Common myeloid progenitor, CD34-positive (primary cell): ENCODE measurements at regions not wholly inside any gene's neighbourhood (a gene's known extent, or its start where the extent isn't known, plus 50 kb on each side); places are given as distances from the start of the nearest gene placed in this dataset.
A peak's percentile ranks its signal among the peaks of the same experiment; 100 is the strongest.

Experiments used
- CTCF ChIA-PET: fragments of 350-600 bp; sonication (Branson Sonifier 250); formaldehyde crosslinking; loops from one replicate; lab custom pipeline; 2021; ENCODE audit warnings: antibody characterized with exemption; lab: Charles Lee
- POLR2A ChIA-PET: fragments of 350-600 bp; sonication (Branson Sonifier 250); formaldehyde crosslinking; loops from one replicate; lab custom pipeline; 2021; ENCODE audit warnings: antibody characterized with exemption; lab: Charles Lee
- DNase-seq, 3 donors: peaks; one replicate each; pipeline versions ENCODE4 v3.0.0 to v3.0.0-alpha.2; 2013
- H3K27ac ChIP-seq, 2 experiments: 1 replicate in 1 of 2; 2 replicates in 1 of 2; pipeline ENCODE4 v1.7.0; 2013; ENCODE audit warnings: inconsistent platforms in 2 of 2, low read length in 2 of 2, mild to moderate bottlenecking in 2 of 2, low read depth in 1 of 2, moderate library complexity in 1 of 2; ENCODE audit not compliant: severe bottlenecking in 2 of 2, insufficient read depth in 1 of 2, poor library complexity in 1 of 2
- H3K27me3 ChIP-seq, 5 experiments: replicated peaks in 2 of 5; 1 replicate in 3 of 5; 2 replicates in 2 of 5; pipeline versions ENCODE4 v1.6.1 to v1.7.0; 2013; ENCODE audit warnings: low read length in 4 of 5, mild to moderate bottlenecking in 2 of 5, moderate library complexity in 2 of 5, inconsistent platforms in 1 of 5; ENCODE audit not compliant: insufficient read depth in 5 of 5, control insufficient read depth in 4 of 5
- H3K36me3 ChIP-seq, 4 experiments: 1 replicate in 2 of 4; 2 replicates in 2 of 4; pipeline versions ENCODE4 v1.6.1 to v1.7.0; 2013; ENCODE audit warnings: low read length in 3 of 4, control low read depth in 1 of 4, mild to moderate bottlenecking in 1 of 4; ENCODE audit not compliant: control insufficient read depth in 4 of 4, insufficient read depth in 4 of 4
- H3K4me1 ChIP-seq, 4 experiments: 1 replicate in 3 of 4; 2 replicates in 1 of 4; pipeline versions ENCODE4 v1.6.1 to v1.7.1; 2013; ENCODE audit warnings: low read length in 3 of 4, mild to moderate bottlenecking in 3 of 4, control low read depth in 1 of 4, inconsistent platforms in 1 of 4, moderate library complexity in 1 of 4; ENCODE audit not compliant: control insufficient read depth in 4 of 4, insufficient read depth in 4 of 4; ENCODE audit errors: control extremely low read depth in 1 of 4
- H3K4me3 ChIP-seq, 7 experiments: 1 replicate in 4 of 7; 2 replicates in 3 of 7; pipeline versions ENCODE4 v1.5.1 to v1.7.0; 2013; ENCODE audit warnings: mild to moderate bottlenecking in 7 of 7, low read length in 6 of 7, moderate library complexity in 6 of 7, inconsistent platforms in 2 of 7, low read depth in 2 of 7, control low read depth in 1 of 7; ENCODE audit not compliant: insufficient read depth in 4 of 7, control insufficient read depth in 1 of 7; ENCODE audit errors: extremely low read depth in 1 of 7
- H3K9me3 ChIP-seq, 5 experiments: 1 replicate in 4 of 5; 2 replicates in 1 of 5; pipeline versions ENCODE4 v1.6.1 to v1.7.1; 2013; ENCODE audit warnings: low read length in 4 of 5, mild to moderate bottlenecking in 2 of 5, inconsistent platforms in 1 of 5, low read depth in 1 of 5, moderate library complexity in 1 of 5; ENCODE audit not compliant: control insufficient read depth in 4 of 5, insufficient read depth in 2 of 5; ENCODE audit errors: control extremely low read depth in 1 of 5
- WGBS: methylation state at CpG from one replicate; pipeline ENCODE4 v1.1.5; 2013; ENCODE audit not compliant: insufficient coverage; 5-methylcytosine and 5-hydroxymethylcytosine counted together

DNA sequence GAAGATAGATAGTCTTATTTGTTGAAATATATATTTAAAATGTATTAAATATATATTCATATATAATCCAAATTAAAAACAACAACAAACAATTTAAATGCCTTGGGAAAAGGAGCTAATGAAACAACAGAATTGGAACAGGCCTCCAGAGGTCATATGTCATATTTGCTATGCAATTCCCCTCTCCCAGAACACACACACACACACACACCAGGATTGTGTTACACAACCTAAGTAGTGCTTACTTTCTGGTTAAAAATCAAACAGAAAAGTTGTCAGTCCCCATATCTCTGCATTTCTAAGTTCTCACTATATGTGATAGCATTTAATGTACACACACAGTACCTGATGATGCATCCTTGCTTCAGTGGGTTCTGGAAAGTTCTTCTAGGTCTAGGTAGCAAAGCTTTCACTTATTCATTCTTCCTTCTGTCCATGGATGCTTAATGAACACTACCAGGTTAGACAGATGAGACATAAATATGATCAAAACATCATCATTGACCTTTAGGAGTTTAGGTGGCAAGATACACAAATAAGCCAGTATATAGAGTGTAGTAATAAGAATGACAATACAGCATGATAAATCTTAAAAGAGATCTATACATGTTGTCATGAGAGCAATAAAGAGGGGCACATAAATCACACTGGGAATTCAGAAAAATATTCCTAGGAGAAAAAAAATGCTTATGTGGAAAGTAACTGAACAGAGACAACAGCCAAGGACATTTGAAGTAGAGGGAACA, 662.8 kb downstream of the PTPRC start:
- no peak overlapping the region for H3K4me3 ChIP-seq
- H3K4me1 ChIP-seq = peaks cover 0 to 6% (median 2%) of the 10 kb centered on the region in 4 experiments
- DNase-seq = no peak
- POLR2A ChIA-PET = no interaction called here
- no peaks in the 10 kb centered on the region for H3K36me3 ChIP-seq
- H3K9me3 ChIP-seq = no peaks in the 10 kb centered on the region
- H3K27me3 ChIP-seq = no peaks in the 10 kb centered on the region
- H3K27ac ChIP-seq = no peak overlapping the region
- CTCF ChIA-PET = no interaction called here

DNA sequence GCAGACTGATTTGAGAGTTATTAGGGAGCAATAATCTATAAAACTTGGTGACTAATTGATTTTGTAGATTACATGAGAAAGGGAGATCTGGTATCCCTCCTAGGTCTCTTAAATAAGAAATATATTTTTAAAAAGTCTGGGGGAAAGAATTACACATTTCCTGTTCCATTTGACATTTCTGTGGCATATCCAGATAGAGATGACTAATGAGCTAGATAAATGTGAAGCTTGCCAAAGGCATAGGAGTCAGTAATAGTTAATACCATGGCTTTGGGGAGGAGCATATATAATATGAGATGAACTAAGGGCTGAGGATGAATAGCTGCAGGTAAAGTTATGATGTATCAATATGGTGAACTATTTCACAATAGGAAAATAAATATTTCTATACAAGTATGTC, 663.7 kb downstream of the PTPRC start:
- peak in 1 of 3 donors; percentile 49 for DNase-seq
- H3K9me3 ChIP-seq = no peaks in the 10 kb centered on the region
- peaks cover 0 to 6% (median 2%) of the 10 kb centered on the region in 4 experiments for H3K4me1 ChIP-seq
- no peak overlapping the region for H3K27ac ChIP-seq
- no peak overlapping the region for H3K4me3 ChIP-seq
- POLR2A ChIA-PET = no interaction called here
- no peaks in the 10 kb centered on the region for H3K36me3 ChIP-seq
- H3K27me3 ChIP-seq = no peaks in the 10 kb centered on the region
- CTCF ChIA-PET = no interaction called here

DNA sequence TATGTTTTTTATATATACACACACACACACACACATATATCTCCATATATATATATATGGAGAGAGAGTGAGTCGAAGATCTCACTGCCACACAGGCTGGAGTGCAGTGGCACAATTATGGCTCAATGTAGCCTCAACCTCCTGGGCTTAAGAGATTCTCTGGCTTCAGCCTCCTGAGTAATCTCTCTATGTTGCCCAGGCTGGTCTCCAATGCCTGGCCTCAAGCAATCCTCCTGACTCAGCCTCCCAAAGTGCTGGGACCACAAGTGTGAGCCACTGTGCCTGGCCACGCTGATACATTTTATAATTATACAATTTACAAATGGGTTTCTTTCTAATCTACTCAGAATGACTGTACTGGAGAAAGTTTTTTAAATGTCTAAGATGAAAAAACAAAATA, 664.2 kb downstream of the PTPRC start:
- ChIA-PET POLR2A (no interaction called here), CTCF (no interaction called here)
- Histone ChIP-seq H3K4me3 (no peak overlapping the region), H3K36me3 (no peaks in the 10 kb centered on the region), H3K27ac (no peak overlapping the region), H3K27me3 (no peaks in the 10 kb centered on the region), H3K4me1 (peaks cover 0 to 6% (median 2%) of the 10 kb centered on the region in 4 experiments), H3K9me3 (no peaks in the 10 kb centered on the region)
- DNase-seq = no peak
- no CpG with 5 or more reads among the region's 2 CpGs for WGBS

DNA sequence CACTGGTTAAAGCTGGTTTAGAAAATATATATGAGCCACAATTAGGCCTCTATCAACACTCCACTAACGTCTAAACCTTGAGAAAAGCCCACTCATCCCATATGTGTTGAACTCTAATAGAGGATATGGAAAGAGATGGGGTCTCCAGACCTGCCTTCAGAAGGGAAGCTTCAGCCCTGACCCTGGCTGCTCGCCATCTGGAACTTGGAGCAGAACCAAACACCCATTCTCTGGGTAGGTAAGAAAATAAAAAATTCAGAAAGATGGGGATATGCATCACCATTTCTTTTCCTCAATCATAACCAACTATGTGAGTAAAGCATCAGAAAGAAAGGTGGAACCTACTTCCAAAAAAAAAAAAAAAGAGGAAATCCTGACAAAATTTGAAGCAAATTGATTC, 666.2 kb downstream of the PTPRC start:
- no peak overlapping the region for H3K4me3 ChIP-seq
- ChIA-PET CTCF (no interaction called here), POLR2A (no interaction called here)
- no peaks in the 10 kb centered on the region for H3K27me3 ChIP-seq
- H3K4me1 ChIP-seq = peaks cover 0 to 6% (median 2%) of the 10 kb centered on the region in 4 experiments
- no peaks in the 10 kb centered on the region for H3K36me3 ChIP-seq
- no peaks in the 10 kb centered on the region for H3K9me3 ChIP-seq
- WGBS = no CpG with 5 or more reads among the region's 2 CpGs
- DNase-seq = no peak
- no peak overlapping the region for H3K27ac ChIP-seq

DNA sequence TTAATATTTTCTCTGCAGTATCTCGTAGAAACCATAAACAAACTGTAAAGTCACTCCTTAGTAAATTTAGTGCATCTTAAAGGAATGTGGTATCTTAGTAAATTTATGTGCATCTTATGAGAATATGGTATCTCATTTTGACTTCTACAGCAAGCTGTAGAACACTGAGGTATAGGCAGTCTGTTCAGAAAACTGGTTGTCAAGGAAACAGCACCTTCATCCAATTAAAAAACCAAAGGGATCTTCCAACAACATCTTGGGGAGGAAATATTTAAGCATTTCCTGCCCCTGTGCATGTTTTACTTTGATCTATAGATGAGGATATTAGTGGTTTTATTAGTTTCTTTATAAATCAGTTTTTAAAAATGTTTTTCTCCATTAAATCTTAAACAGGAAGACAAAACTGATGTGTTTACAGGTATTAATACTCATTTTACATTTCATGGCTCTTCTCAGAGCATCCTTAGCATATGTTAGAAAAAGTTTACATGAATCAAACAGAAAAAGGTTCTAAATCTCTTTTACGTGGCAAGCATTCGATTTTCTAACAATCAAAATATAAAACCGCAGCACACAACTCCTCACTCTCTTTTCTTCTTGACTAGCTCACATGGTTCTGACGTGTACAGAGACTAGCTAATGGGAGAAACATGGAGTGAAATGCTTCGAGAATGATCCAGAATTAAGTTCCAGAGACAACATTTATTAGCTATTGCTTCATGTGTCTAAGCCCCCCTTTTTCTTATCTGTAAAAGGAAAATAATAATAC, 668.8 kb downstream of the PTPRC start:
- POLR2A ChIA-PET = no interaction called here

DNA sequence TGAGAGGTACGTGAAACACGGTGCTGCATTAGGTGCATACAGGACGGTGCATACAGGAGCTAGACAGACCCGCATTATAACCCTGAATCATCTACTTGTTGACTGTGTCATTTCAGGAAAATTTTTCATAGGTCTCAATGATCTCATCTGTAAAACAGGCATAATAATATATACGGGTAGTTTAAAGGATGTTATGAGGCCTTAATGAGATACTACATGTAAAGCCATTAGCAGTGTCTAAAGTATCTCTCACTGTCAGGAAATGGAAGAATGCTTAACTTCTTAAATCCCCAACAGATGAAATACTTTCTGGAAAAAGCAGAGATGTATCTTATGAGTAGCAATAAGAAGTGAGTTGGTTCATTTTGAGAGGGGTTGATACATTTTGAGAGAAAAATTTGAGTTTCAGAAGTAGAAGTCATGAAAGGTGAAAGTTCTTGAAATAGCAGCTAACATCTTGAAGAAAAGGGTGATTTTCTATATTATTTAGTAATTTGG, 669.6 kb downstream of the PTPRC start:
- Histone ChIP-seq H3K4me3 (no peak overlapping the region), H3K27me3 (no peaks in the 10 kb centered on the region), H3K36me3 (no peaks in the 10 kb centered on the region), H3K27ac (no peak overlapping the region), H3K9me3 (no peaks in the 10 kb centered on the region), H3K4me1 (peaks cover 0 to 25% (median 6%) of the 10 kb centered on the region in 4 experiments)
- CTCF ChIA-PET = no interaction called here
- POLR2A ChIA-PET = no interaction called here
- no peak for DNase-seq
- 100% methylated on average over 2 of the region's 5 CpGs for WGBS

More for the DNA sequence above, 668.8 kb downstream of the PTPRC start:
- no peaks in the 10 kb centered on the region for H3K9me3 ChIP-seq
- no peak overlapping the region for H3K4me3 ChIP-seq
- CTCF ChIA-PET = no interaction called here
- H3K27me3 ChIP-seq = no peaks in the 10 kb centered on the region
- no peaks in the 10 kb centered on the region for H3K36me3 ChIP-seq
- DNase-seq = no peak
- 92% methylated on average over 4 of the region's 6 CpGs for WGBS
- peaks cover 0 to 20% (median 3%) of the 10 kb centered on the region in 4 experiments for H3K4me1 ChIP-seq
- H3K27ac ChIP-seq = no peak overlapping the region

DNA sequence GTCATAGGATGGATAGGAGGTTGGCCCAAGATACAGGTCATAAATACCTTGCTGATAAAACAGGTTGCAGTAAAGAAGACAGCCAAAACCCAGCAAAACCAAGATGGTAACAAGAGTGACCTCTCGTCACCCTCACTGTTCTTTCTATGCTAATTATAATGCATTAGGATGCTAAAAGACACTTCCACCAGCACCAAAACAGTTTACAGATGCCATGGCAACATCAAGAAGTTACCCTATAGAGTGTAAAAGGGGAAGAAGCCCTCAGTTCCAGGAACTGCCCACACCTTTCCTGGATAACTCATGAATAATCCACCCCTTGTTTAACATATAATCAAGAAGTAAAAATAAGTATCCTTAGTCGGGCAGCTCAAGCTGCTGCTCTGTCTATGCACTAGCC, 671.9 kb downstream of the PTPRC start:
- no peaks in the 10 kb centered on the region for H3K9me3 ChIP-seq
- ChIA-PET CTCF (no interaction called here), POLR2A (no interaction called here)
- H3K27ac ChIP-seq = no peak overlapping the region
- H3K4me3 ChIP-seq = no peak overlapping the region
- DNase-seq = peak in 2 of 3 donors; percentile 68 to 76
- H3K27me3 ChIP-seq = no peaks in the 10 kb centered on the region
- WGBS = no CpG with 5 or more reads among the region's 2 CpGs
- H3K4me1 ChIP-seq = peaks cover 0 to 26% (median 6%) of the 10 kb centered on the region in 4 experiments
- H3K36me3 ChIP-seq = no peaks in the 10 kb centered on the region
